IMR-90 (cell line): ENCODE measurements at regions not wholly inside any gene's neighbourhood (a gene's known extent, or its start where the extent isn't known, plus 50 kb on each side); places are given as distances from the start of the nearest gene placed in this dataset.
A peak's percentile ranks its signal among the peaks of the same experiment; 100 is the strongest.

ENCODE experiments used
- ATAC-seq: fragments of 200-7000 bp; cut with Tn5 transposase; 2 replicates; pipeline ENCODE4 v1.9.1; 2020; ENCODE audit warnings: low read depth, mild to moderate bottlenecking, moderate library complexity
- BruUV-seq: library from RNA; stranded (reverse); fragments of 400-500 nt; replicated peaks from 2 replicates; lab custom pipeline; 2021; lab: Mats Ljungman, UMichigan
- CTCF ChIA-PET: fragments of 300-600 bp; formaldehyde crosslinking; extraction: SDS; loops from one replicate; lab custom pipeline; 2021; ENCODE audit warnings: antibody characterized with exemption; lab: Yijun Ruan, JAX
- POLR2A ChIA-PET: fragments of 300-600 bp; sonication (Branson Sonifier 250); formaldehyde crosslinking; loops from one replicate; lab custom pipeline; 2022; ENCODE audit warnings: antibody characterized with exemption; ENCODE audit not compliant: unreplicated experiment; lab: Charles Lee
- DNase-seq: peaks from one replicate; pipeline ENCODE4 v3.0.0; 2013
- H2AFZ ChIP-seq: replicated peaks from 2 replicates; pipeline ENCODE3; 2013; ENCODE audit warnings: low read length, mild to moderate bottlenecking; ENCODE audit not compliant: poor library complexity
- H2AK5ac ChIP-seq: 2 replicates; pipeline ENCODE4 v1.6.1; 2013; ENCODE audit warnings: low read depth, low read length, inconsistent platforms
- H2AK9ac ChIP-seq: replicated peaks from 2 replicates; pipeline ENCODE3; 2013; ENCODE audit warnings: mild to moderate bottlenecking, low read depth, low read length, moderate library complexity; ENCODE audit not compliant: poor library complexity
- H2BK120ac ChIP-seq: 2 replicates; pipeline ENCODE4 v1.6.1; 2013; ENCODE audit warnings: low read depth, low read length, inconsistent platforms
- H2BK15ac ChIP-seq: 3 replicates; pipeline ENCODE4 v1.6.1; 2013; ENCODE audit warnings: low read depth, low read length, inconsistent platforms
- H2BK20ac ChIP-seq: 2 replicates; pipeline ENCODE4 v1.6.1; 2013; ENCODE audit warnings: low read depth, mild to moderate bottlenecking, inconsistent platforms, low read length, moderate library complexity
- H2BK5ac ChIP-seq: 2 replicates; pipeline ENCODE4 v1.6.1; 2013; ENCODE audit warnings: mild to moderate bottlenecking, low read depth, low read length, inconsistent platforms; ENCODE audit not compliant: poor library complexity, severe bottlenecking
- H3K14ac ChIP-seq: replicated peaks from 2 replicates; pipeline ENCODE4 v1.6.1; 2013; ENCODE audit warnings: low read depth, low read length, inconsistent platforms
- H3K18ac ChIP-seq: 2 replicates; pipeline ENCODE4 v1.6.1; 2013; ENCODE audit warnings: low read depth, low read length, control low read depth
- H3K23ac ChIP-seq: 2 replicates; pipeline ENCODE4 v1.6.1; 2013; ENCODE audit warnings: low read depth, low read length, inconsistent platforms
- H3K27ac ChIP-seq: 2 replicates; pipeline ENCODE4 v1.5.1; 2013; ENCODE audit warnings: mild to moderate bottlenecking, control low read depth, low read length; ENCODE audit not compliant: insufficient read depth
- H3K27me3 ChIP-seq: 2 replicates; pipeline ENCODE4 v1.6.1; 2013; ENCODE audit warnings: low read length; ENCODE audit not compliant: control insufficient read depth, insufficient read depth
- H3K36me3 ChIP-seq: 2 replicates; pipeline ENCODE4 v1.6.1; 2013; ENCODE audit warnings: low read length, mixed read lengths; ENCODE audit not compliant: control insufficient read depth, insufficient read depth
- H3K4ac ChIP-seq: 2 replicates; pipeline ENCODE4 v1.6.1; 2013; ENCODE audit warnings: low read depth, low read length, inconsistent platforms
- H3K4me1 ChIP-seq: 2 replicates; pipeline ENCODE4 v1.6.1; 2013; ENCODE audit warnings: low read length, mixed read lengths; ENCODE audit not compliant: control insufficient read depth, insufficient read depth
- H3K4me2 ChIP-seq: 2 replicates; pipeline ENCODE4 v1.6.1; 2013; ENCODE audit warnings: low read depth, mild to moderate bottlenecking, control low read depth, low read length, moderate library complexity
- H3K4me3 ChIP-seq: 2 replicates; pipeline ENCODE4 v1.5.1; 2013; ENCODE audit warnings: low read depth, mild to moderate bottlenecking, control low read depth, low read length, moderate library complexity; ENCODE audit not compliant: insufficient read depth
- H3K56ac ChIP-seq: 2 replicates; pipeline ENCODE4 v1.6.1; 2013; ENCODE audit warnings: low read length, inconsistent platforms; ENCODE audit not compliant: insufficient read depth; ENCODE audit errors: extremely low read depth
- H3K79me1 ChIP-seq, 2 experiments: 2 replicates each; pipeline ENCODE4 v1.6.1; 2013; ENCODE audit warnings: low read length in 2 of 2, inconsistent platforms in 1 of 2, low read depth in 1 of 2
- H3K9ac ChIP-seq: 2 replicates; pipeline ENCODE4 v1.6.1; 2013; ENCODE audit warnings: low read depth, low read length, control low read depth
- H3K9me1 ChIP-seq: 2 replicates; pipeline ENCODE4 v1.6.1; 2013; ENCODE audit warnings: low read length, inconsistent platforms; ENCODE audit not compliant: insufficient read depth
- H3K9me3 ChIP-seq: 2 replicates; pipeline ENCODE4 v1.6.1; 2013; ENCODE audit warnings: low read length; ENCODE audit not compliant: control insufficient read depth, insufficient read depth
- H4K20me1 ChIP-seq: 2 replicates; pipeline ENCODE4 v1.6.1; 2013; ENCODE audit warnings: low read length, inconsistent platforms; ENCODE audit not compliant: insufficient read depth
- H4K5ac ChIP-seq: 2 replicates; pipeline ENCODE4 v1.6.1; 2013; ENCODE audit warnings: mild to moderate bottlenecking, low read depth, low read length, control low read depth
- H4K8ac ChIP-seq, 2 experiments: 2 replicates each; pipeline ENCODE4 v1.6.1; 2013; ENCODE audit warnings: low read depth in 2 of 2, low read length in 2 of 2, control low read depth in 1 of 2, inconsistent platforms in 1 of 2
- H4K91ac ChIP-seq: 2 replicates; pipeline ENCODE4 v1.6.1; 2013; ENCODE audit warnings: low read depth, low read length, inconsistent platforms; ENCODE audit not compliant: insufficient read depth
- BHLHE40 ChIP-seq: fragments of 150-350 bp; IDR thresholded peaks from 2 replicates; pipeline ENCODE4 v1.6.1; 2016; ENCODE audit warnings: mild to moderate bottlenecking, low read depth, low read length
- CEBPB ChIP-seq: IDR thresholded peaks from 2 replicates; pipeline ENCODE4 v1.6.1; 2012; ENCODE audit warnings: low read depth, low read length, improper control_type of control experiment
- CHD1 ChIP-seq: IDR thresholded peaks from 2 replicates; pipeline ENCODE4 v1.6.1; 2012; ENCODE audit warnings: low read depth, low read length, improper control_type of control experiment
- FOS ChIP-seq: fragments of 150-350 bp; IDR thresholded peaks from 2 replicates; pipeline ENCODE4 v1.6.1; 2016; ENCODE audit warnings: low read depth, low read length
- NFE2L2 ChIP-seq: fragments of 150-350 bp; IDR thresholded peaks from 2 replicates; pipeline ENCODE4 v1.6.1; 2016; ENCODE audit warnings: low read depth, mild to moderate bottlenecking, low read length
- POLR2A ChIP-seq: IDR thresholded peaks from 2 replicates; pipeline ENCODE4 v1.6.1; 2012; ENCODE audit warnings: mild to moderate bottlenecking, low read depth, low read length
- RAD21 ChIP-seq: IDR thresholded peaks from 2 replicates; pipeline ENCODE4 v1.6.1; 2012; ENCODE audit warnings: low read length, improper control_type of control experiment
- RCOR1 ChIP-seq: IDR thresholded peaks from 2 replicates; pipeline ENCODE4 v1.6.1; 2012; ENCODE audit warnings: mild to moderate bottlenecking, low read length, improper control_type of control experiment; ENCODE audit not compliant: insufficient replicate concordance
- WGBS, 2 experiments: methylation state at CpG; one replicate each; pipeline versions ENCODE4 v1.1.5 to v1.1.7; 2013; ENCODE audit warnings: missing lambda C conversion rate in 2 of 2; ENCODE audit not compliant: insufficient read length in 1 of 2; ENCODE audit errors: extremely low coverage in 2 of 2; 5-methylcytosine and 5-hydroxymethylcytosine counted together
- dilution Hi-C: fragments of 300-500 bp; cut with HindIII; formaldehyde crosslinking; loops from one replicate; pipeline ENCODE4 v1.14.3; 2018; ENCODE audit warnings: low sequenced_read_pairs; ENCODE audit not compliant: unreplicated experiment
- in situ Hi-C: fragments of 300-500 bp; cut with MboI; formaldehyde crosslinking; loops from 3 replicates; pipeline ENCODE4 v1.14.3; 2019; ENCODE audit warnings: low sequenced_read_pairs, inconsistent platforms, mixed read lengths
- intact Hi-C: fragments of 100-400 bp; cut with micrococcal nuclease; formaldehyde crosslinking; loops from 2 replicates; pipeline ENCODE4 v1.10.0; 2022
- TF ChIP-seq, protein P1 (sequence below): fragments of 150-350 bp; IDR thresholded peaks from 2 replicates; pipeline ENCODE4 v1.6.1; 2016; ENCODE audit warnings: low read depth, mild to moderate bottlenecking, low read length, moderate library complexity, borderline replicate concordance

DNA sequence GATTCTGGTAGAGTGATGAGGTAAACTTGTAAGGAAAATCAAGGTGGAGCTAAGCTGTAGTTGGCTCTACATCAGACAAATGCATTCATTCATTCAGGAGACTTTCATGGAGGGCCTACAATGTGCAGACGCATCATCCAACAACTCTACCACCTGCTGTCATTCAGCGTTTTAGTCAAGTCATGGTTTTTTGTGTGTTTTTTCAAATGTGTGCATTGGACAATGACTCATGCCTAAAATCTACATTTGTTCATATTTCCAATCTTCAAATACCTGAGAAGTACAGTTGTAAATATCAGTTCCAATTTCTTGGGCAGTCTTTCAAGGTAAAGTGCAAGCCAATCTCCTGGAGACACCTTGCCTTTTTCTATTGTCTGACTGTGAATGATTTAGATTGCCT lies 108.0 kb upstream of the LGALSL start:
- no peaks in the 10 kb centered on the region for H3K79me1 ChIP-seq
- no peaks in the 10 kb centered on the region for H3K36me3 ChIP-seq
- H3K14ac ChIP-seq: no peak overlapping the region
- H3K18ac ChIP-seq: no peak overlapping the region
- peaks cover 1% of the 10 kb centered on the region; the same call in 1 of the 2 replicates for H3K4me1 ChIP-seq
- ChIA-PET CTCF (interaction anchor here (0.7 kb wide), 1 partner anchor 13 kb away, joined by 4 read pairs; no protein-coding TSS in a partner anchor), POLR2A (interaction anchor here (0.6 kb wide), 1 partner anchor 9 kb away, joined by 3 read pairs; no protein-coding TSS in a partner anchor)
- intact Hi-C loops (no loop called here), in situ Hi-C loops (loop anchor here (25.0 kb wide), 1 partner anchor 691 kb away; no protein-coding TSS in a partner anchor), dilution Hi-C loops (no loop called here)
- H2BK120ac ChIP-seq: no peak overlapping the region
- H4K8ac ChIP-seq: no peak overlapping the region
- no CpG with 5 or more reads among the region's 2 CpGs for WGBS, 2 experiments
- H2BK5ac ChIP-seq: no peak overlapping the region
- H3K27ac ChIP-seq: no peak overlapping the region
- H4K5ac ChIP-seq: no peak overlapping the region
- no peak overlapping the region for H3K4me2 ChIP-seq
- no peak overlapping the region for H3K4ac ChIP-seq
- H3K9me3 ChIP-seq: no peaks in the 10 kb centered on the region
- ATAC-seq (no peak), DNase-seq (no peak)
- H3K9me1 ChIP-seq: no peaks in the 10 kb centered on the region
- no peak overlapping the region for H2AK5ac ChIP-seq
- no peak overlapping the region for H2AFZ ChIP-seq
- no peak overlapping the region for H2BK20ac ChIP-seq
- no peak overlapping the region for H3K23ac ChIP-seq
- H3K4me3 ChIP-seq: no peak overlapping the region
- H3K27me3 ChIP-seq: peaks cover 21% of the 10 kb centered on the region
- no peak overlapping the region for H4K91ac ChIP-seq
- H4K20me1 ChIP-seq: no peaks in the 10 kb centered on the region
- no peak for TF ChIP-seq RCOR1
- TF ChIP-seq RAD21: no peak
- TF ChIP-seq CHD1: no peak
- TF ChIP-seq BHLHE40: no peak
- TF ChIP-seq NFE2L2: peak; percentile 48; the same call in 1 of the 2 replicates
- no peak for TF ChIP-seq POLR2A
- no peak for TF ChIP-seq FOS
- TF ChIP-seq, protein P1, sequence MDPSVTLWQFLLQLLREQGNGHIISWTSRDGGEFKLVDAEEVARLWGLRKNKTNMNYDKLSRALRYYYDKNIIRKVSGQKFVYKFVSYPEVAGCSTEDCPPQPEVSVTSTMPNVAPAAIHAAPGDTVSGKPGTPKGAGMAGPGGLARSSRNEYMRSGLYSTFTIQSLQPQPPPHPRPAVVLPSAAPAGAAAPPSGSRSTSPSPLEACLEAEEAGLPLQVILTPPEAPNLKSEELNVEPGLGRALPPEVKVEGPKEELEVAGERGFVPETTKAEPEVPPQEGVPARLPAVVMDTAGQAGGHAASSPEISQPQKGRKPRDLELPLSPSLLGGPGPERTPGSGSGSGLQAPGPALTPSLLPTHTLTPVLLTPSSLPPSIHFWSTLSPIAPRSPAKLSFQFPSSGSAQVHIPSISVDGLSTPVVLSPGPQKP: no peak
- no peak for TF ChIP-seq CEBPB
- no peak overlapping the region for H2AK9ac ChIP-seq
- H2BK15ac ChIP-seq: no peak overlapping the region
- H3K56ac ChIP-seq: no peak overlapping the region
- BruUV-seq: no TSS peak
- H3K9ac ChIP-seq: no peak overlapping the region
